GM21528 (cell line): ENCODE measurements at regions not wholly inside any gene's neighbourhood (a gene's known extent, or its start where the extent isn't known, plus 50 kb on each side); places are given as distances from the start of the nearest gene placed in this dataset.

Experiments used
- ATAC-seq: cut with Tn5 transposase; IDR thresholded peaks from one replicate; pipeline ENCODE4 v1.9.1; 2021; ENCODE audit warnings: mild to moderate bottlenecking, moderate library complexity; ENCODE audit not compliant: unreplicated experiment, low FRiP score

DNA sequence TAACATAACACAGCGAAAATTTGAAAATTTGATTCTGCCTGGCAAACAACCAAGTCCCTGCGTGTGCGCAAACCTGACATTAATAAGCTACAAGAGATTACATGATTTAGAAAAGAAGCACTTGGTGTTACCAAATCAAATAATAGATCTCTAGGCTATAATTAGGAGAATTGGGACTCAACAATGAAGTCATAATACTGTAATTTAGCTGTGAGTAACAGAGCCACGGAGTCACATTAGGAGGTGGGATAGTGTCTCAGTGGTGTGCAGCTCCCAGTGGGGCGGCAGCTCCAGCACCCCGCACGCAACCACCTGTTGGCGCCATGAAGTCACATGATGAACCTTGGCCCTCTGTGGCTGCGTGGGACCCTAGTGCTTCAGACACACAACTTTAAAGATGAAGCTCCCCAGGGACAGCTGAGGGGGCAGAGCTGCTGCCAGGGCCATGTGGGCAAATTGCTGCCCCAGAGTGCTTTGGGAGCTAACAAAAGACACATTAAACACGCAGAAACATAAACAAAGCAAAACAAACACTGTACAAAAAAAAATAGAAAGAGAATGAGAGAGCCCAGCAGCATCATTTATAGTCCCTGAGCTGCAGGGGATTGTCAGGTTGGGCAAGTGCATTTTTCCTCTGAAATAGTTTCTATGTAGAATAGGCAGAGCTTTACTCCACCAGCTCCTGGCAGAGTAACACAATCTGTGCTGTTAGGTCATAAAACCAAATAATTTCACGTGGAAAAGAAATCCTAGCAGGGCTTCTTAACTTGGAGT is 605.6 kb downstream of the SOX6 start:
- no peak for ATAC-seq

DNA sequence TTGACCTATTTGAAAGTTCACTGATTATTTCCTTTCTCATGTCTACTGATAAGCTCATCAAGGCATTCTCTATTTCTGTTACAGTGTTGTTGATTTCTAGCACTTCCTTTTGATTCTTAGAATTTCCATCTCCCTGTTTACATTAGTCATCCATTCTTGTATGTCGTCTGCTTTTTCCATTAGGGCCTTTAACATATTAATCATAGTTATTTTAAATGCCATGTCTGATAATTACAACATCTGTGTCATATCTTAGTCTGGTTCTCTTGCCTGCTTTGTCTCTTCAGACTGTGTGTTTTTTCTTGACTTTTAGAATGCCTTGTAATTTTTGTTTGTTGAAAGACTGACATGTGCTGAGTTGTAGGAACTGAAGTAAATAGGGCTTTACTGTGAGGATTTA is 602.1 kb downstream of the SOX6 start:
- no peak for ATAC-seq

DNA sequence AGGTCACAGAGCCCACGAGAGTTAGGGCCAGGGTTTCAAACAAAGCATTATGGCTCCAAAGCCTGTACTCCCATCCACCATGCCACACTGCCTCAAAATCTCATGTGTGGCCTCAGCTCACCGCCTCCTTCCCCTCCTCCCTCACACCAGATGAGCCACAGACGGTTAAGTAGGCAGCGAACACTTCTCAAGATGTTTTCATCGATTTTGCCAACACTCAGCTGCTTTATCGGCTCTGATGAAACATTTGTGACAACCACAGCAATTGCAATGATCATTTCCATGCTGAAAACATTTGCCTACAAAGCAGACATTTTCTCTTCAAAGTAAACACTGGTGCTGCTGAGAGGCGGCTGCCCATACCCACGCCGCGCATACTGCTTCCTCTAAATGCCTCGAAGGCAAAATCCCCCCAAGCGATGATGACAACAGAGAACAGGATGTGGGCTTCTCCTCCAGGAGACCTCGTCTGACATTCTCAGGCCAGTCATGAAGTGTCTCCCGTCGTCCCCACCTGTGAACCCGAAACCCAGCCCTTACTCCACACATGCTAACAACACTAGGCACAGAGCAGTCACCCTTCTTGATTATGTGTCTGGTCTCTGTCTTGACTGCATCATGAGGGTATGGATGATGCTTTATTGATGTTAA is 599.2 kb downstream of the SOX6 start:
- no peak for ATAC-seq

DNA sequence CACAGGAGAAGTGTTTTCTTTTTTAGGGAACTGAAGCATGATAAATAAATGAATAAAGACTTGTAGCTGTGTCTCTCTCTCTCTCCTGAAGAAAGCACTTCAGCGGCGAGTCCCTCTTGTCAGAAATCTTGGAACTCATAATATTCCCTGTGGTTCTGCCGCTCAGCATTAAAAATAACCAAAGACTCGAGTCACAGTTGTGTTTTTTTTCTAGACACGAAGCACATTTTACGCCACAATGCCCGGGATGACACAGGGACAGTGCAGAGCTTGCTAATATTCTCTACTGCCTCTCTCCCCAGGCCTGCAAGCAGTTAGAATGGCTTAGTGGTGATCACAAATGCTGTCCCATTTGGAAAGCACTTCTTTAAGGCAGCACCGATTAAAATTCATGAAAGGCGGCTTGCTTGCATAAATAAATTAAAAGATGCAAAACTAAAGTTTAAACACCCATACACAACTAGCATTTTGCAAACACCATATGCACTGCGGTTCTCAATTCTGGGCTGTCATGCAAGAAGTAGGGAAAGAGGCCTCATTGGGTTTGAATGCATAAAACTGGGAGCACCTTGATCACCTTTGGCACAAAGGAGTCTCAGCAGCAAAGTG is 597.4 kb downstream of the SOX6 start:
- ATAC-seq, result no peak

DNA sequence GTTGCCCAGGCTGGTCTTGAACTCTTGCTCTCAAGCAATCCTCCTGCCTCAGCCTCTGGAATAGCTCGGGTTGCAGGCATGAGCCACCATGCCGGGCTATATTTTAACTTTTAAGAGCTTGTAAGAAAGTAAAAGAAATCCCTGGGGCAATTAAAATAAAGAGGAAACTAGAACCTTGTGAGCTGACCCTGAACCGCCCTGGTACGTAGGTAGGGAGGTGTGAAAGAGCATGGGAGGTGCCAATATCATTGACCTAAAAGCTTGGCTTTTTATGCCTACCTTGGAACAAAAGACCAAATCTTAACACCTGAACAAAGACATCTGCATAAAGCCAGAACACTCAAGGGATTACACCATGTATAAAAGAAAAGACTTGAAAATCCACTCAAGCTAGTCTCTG is 595.1 kb downstream of the SOX6 start:
- ATAC-seq, result no peak

DNA sequence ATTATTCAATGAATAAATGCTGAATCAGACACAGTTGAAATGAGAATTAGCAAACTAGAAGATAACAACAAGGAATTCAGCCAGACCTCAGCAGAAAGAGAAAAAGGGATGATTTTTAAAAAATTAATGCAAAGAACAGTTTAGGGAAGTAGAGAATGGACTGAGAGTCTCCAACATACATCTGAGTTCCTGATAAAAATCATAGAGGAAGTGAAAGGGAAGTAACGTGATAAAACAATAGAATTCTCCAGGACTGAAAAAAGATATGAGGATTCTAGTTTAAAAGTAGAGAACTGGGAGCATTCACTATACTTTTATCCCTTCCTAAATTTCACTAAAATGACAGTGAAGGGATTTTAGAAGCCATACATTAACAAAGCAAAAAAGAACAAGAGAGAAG is 592.0 kb downstream of the SOX6 start:
- ATAC-seq, result no peak

DNA sequence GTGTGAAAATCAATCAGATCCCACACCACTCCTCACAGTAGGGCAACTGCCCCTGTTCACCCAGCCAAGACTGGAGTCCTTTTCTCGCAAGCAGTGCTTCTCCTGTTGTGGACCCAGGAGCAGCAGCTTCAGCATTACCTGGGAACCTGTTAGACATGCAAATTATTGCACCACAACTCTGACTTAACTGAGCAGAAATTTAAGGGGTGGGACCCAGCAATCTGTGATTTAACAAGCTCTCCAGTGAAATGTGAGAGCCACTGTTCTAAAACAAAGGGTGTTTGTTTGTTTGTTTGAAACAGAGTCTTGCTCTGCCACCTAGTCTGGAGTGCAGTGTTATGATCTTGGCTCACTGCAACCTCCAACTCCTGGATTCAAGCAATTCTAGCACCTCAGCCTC is 591.4 kb downstream of the SOX6 start:
- ATAC-seq, result no peak

DNA sequence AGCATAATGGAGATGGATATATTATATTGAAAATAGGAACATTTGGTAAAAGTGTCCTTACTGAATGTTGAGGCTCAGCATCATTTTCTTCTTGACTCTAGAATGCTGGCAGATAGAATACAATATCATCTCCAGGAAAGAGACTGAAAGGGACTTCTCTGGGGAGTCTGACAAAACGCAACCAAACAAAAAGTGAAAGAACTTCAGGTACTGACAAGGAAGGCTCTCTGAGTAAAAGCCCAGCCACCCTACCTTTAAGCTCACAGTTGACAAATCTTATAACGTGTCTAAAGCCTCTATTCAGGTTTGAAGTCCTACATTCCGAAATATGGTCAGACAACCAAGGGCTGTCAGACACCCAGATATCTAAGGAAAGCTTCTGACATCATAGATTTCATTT is 590.8 kb downstream of the SOX6 start:
- no peak for ATAC-seq

DNA sequence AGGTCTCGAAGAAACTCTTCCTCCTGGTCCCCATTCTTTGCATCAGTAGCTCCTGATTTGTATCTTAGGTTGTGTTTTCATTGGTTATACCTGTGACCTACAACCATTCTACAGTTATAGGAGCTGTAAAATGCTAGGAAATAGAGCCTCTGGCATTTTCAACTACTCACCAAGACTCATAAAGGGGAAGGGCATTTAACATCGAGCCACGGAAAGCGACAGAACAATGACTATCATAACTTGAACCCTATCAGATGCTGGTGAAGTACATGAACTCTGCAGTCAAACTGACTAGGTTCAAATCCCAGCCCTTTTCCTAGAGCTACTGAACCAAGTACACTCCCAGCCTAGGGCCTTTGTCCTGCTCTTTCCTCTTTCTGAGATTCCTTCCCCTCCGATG is 588.0 kb downstream of the SOX6 start:
- no peak for ATAC-seq

DNA sequence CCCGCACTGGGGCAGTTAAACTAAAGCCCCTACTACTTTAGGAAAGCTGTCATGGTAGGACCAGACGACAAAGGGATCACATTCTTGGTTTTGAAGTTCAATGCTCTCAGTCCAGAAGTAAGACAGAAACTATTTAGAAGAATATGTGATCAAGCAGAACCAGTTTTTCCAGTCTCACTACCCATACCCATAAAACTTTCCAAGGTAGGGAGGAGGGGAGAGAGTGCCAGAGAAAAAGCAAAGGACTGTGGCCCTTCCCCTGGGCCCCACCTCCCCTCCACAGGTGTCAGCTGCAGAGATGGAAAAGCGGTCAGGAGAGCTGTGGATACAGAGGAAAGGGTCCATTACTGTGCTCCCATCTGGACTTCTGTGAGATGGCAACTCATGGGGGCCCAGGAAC is 587.1 kb downstream of the SOX6 start:
- no peak for ATAC-seq

DNA sequence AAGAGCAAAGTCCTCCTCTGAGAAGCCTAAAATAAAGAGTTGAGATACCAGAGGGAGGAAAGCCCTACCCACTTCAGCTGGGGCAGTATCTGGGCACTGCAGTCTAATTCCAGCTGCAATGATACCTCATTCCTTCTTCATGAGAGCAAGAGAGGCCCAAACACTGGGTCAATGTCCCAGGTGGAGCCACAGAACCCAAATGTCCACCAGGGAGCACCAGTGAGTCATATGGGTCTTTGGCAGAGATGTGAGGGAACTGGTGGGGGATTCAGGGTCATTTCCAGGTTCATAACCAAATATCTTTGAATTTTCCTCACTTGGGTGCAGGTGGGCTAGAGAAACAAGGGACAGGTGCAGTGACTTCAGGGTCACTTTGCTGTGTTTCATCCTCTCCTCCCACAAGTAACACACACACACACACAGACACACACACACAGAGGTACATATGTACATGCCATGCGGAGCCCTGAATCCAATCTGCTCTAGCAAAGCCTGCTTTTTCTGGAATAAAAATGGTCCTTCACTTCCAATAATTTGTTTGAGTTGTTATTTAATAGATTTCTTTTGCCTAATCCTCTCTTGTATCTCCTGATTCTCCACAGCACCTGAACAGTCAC is 585.4 kb downstream of the SOX6 start:
- no peak for ATAC-seq

DNA sequence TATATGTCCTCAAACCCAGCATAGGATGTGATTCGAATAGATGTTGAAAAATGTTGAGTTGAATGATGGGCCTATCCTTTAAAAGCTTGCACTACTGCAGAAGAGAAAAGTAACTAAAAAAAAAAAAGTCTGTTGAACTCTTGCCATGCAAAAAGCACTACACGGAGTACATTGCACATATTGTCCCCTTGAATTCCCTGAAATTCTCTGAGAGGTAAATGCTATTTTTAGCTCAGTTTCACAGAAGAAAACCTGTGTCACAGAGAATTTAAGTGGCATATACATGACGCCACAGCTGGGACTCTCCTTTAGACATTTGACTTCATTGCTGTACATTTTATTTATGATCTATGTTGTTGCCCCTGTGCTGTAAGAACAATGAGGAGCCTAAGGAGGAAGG is 583.8 kb downstream of the SOX6 start:
- no peak for ATAC-seq

DNA sequence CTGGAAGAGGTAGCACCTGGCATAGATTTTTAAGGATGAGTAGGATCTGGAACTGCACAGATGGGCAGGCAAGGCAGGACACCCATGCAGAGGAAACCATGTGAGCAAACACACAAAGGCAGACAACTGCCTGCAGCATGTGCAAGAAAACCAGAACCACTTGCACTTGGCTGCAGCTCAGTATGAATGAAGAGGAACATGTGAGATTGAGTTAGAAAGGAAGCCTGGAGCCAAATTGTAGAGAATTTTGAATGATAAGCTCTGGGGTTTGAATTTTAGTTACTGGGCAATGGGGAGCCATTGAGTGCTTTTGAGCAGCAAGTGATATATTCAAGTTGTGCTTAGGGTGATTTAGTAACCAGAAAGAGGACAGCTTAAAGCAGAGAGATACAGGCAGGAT is 583.4 kb downstream of the SOX6 start:
- ATAC-seq, result no peak

DNA sequence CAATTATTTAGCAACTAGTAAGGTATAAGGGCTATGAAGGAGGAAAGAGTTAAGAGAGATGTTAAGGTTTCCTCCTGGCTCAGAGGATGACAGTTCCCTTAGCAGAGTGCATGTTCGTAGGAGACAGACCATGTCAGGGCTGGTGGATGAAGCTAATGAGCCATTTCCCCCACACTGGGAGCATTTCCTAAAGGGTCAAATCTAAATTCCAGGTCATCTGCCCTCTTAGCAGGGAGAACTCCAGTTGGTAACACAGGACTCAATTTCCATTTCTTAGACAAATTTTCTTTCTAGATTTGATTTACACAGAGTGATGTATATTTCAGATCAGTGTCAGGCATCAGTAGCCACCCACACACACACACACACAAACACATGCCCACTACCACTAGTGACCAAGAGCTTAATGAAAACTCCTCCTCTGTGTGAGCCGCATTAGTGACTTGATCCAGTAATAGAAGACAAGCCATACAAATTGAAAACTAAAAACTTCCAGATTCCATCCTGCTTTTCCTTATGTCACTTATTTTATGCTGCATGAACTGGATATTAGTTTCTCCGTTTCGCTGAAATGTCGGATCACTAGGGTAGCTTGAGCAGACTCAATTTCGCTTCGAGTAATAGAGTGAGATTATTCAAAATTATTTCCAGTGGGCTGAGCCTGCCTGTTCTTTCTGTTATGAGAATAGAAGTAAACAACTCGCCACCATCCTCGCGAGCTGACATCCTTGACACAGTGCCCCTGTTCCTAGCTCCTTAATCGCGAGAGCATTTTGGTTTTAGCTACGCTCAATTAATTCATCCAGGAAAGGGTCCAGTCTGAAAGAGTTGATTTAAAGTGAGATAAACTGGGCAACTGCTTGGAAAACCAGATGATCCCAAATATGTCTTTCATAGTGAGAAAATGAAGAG is 582.6 kb downstream of the SOX6 start:
- no peak for ATAC-seq

DNA sequence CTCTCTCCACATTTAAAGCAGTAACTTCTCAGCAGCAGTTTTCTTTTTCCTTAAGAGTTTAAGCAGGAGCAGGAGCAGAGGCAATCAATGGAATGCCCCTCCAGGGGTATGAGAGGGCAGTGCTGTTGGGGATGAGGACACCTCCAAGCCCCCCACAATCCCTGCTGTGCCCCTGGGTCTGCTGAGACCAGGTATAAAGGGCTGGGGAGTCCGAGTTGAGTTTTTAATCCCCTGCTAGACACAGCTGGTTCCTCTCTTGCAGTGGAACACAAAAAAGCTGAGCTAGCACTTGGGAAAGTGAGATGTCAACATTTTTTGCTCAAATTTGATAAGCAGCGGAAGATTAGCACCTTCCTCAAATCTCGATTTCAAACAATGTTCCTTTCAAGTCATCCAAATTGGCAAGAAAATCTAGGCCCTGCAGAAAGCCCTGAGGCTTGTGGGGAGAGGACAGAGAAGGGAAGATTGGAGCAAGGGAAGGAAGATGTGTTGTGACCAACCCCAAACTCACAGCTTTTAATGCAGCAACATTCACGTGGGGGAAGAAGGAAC is 581.9 kb downstream of the SOX6 start:
- ATAC-seq, result no peak

DNA sequence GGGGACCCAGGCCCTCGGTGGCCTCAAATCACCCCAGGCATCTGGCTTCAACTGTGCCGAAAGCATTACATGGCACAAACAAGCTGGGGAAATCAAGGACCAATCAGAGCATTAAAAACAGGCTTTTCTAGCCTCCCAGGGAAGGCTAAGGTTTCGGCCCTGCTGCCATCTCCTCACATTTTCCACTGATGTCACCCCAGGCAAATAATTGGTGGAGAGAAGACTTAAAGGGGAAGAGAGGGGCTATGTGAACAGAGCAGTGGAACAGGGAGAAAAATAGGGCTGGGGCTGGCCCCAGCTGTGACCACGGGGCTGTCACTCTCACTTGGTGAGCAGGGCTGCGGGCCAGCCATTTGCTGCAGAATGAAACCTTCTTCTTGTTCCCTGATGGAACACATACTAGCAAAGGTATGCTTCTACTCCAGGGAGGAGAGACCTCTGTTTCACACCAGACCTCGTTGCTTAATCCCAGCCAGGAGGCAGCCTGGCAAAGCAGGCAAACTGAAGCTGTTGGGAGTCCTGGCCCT is 581.3 kb downstream of the SOX6 start:
- no peak for ATAC-seq

DNA sequence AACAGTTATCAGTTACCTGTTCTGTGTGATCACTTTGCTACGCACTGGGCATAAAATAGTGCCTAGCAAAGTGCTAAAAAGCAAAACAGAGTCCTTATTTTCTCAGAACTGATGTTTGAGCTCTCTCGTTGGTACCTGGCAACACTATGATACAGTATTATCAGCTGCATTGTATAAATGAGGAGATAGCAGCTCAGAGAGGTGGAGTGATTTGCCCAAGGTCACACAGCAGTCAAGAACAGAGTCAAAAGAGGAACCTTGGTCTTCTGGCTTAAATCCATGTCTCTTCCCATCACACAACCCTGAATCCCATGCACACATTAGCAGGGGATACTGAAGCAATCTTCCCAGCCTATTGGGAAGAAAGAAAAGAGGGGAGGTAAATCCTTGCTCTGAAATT is 580.5 kb downstream of the SOX6 start:
- ATAC-seq, result no peak

DNA sequence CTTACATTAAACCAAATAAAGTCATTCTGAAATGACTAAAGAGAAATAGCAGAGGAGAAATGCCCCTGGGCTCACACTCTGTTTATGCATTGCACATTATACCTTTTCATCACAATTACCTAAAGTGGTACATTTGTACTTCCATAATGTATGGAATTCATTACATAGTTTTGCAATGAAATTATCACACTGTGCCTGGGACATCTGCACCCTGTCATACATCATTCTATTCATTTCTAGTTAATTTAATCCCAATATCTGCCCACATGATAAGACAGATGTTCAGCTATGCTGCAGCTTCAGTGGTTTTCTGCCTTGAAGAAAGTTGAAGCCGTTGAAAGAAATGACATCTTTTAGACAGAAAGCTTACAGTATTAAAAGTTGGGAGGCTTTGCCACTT is 580.0 kb downstream of the SOX6 start:
- no peak for ATAC-seq

DNA sequence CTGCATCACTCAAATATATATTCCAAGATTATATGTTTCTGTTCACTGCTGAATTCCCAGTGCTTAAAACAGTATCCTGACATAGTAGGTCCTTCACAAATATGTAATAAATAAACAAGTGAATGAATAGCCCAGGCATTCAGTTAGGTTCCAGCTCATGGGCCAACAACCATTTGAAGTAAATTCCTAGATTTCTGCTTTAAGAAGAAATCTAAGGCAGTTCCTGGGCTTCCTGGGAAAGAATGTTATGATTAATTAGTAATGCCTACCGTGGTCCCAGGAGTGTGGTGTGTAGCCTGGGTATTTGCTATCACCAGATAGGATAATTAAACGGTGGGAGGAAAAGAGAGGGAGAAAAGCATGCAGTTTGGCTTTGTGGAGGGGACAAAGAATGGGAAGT is 576.8 kb downstream of the SOX6 start:
- no peak for ATAC-seq

DNA sequence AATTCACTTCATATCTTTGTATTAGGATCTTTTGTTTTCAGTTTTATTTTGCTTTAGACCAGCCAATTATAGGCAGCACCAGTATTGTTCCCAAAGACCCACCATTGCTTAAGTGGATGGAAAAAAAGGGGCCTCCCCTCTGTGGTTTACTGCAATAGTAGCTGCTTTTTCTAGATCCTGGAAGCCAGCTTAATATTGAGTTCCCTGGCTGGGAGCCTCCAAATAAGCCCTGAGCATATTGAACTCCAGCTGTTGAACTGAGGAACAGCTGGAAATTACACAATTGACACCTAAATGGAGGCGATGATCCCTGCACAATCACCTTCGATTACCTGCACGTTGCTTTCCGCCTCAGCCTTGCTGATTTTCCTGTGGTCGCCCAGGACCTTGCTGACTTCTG is 576.0 kb downstream of the SOX6 start:
- no peak for ATAC-seq
